ENCODE measurements at regions not wholly inside any gene's neighbourhood (a gene's known extent, or its start where the extent isn't known, plus 50 kb on each side); places are given as distances from the start of the nearest gene placed in this dataset.

DNA sequence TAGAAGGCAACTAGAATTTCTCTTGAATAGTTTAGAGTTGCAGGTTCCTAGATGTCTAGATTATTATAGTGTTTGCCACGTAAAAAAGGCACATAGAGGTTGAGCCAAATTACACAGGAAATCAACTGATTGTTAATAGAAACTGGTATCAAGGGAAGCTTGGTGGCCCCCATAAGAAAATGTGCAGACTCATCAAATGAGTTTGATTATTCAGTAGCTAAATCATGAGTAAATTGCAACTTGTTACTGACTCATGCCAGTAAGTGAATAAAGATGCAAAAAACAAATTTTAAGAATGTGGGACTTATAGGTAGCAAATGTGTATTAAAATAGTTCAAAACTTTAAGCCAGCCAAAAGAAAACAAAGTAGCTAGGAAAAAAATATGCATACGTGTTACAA is 1078.9 kb upstream of the CDH9 start:
- ATAC-seq (ENCODE audit: low FRiP score) (no peak), DNase-seq (ENCODE audit: low spot score) (no peak)
- no peak for TF ChIP-seq CTCF (IDR thresholded peaks at IDR 0.05)

DNA sequence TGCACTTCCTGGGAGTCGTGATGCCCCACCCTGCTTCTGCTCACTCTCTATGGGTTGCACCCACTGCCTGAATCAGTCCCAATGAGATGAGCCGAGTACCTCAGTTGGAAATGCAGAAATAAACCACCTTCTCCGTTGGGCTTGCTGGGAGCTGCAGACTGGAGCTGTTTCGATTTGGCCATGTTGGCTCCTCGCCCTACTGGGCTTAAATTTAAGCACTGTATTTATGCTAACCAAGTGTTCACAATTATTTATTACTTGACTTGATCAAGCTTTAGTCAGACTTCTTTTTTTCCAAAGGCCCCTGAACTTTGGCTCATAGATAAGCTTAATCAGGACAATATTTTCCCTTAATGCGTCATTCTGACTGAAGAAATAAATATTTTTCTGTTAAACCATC is 1072.4 kb upstream of the CDH9 start:
- DNase-seq (ENCODE audit: low spot score) = no peak
- no peak for TF ChIP-seq CTCF (IDR thresholded peaks at IDR 0.05)
- no peak for ATAC-seq (ENCODE audit: low FRiP score)

DNA sequence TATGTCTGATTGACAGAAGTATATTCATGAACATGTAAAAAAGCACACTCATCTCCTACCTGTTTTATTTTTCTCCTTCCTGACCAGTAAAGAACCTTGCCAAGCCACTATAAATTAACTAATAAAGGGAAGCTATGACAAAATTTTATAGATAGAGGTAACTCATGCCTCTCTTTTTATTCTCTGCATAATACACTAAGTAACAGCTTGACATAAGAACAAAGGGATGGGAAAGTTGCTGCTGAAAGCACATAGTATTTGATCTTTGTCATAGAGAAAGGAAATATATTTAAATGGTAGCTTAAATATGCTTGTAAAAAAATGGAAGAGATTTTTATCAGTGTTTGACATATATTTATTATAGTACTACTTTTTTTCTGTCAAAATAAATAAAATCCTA is 1065.7 kb upstream of the CDH9 start:
- ATAC-seq (ENCODE audit: low FRiP score) = no peak
- no peak for DNase-seq (ENCODE audit: low spot score)
- no peak for TF ChIP-seq CTCF (IDR thresholded peaks at IDR 0.05)

GRCh38 chr5:28084069-28084468 is 1045.7 kb upstream of the CDH9 start:
- no peak for TF ChIP-seq CTCF (IDR thresholded peaks at IDR 0.05)
- DNase-seq (ENCODE audit: low spot score) (no peak), ATAC-seq (ENCODE audit: low FRiP score) (no peak)

DNA sequence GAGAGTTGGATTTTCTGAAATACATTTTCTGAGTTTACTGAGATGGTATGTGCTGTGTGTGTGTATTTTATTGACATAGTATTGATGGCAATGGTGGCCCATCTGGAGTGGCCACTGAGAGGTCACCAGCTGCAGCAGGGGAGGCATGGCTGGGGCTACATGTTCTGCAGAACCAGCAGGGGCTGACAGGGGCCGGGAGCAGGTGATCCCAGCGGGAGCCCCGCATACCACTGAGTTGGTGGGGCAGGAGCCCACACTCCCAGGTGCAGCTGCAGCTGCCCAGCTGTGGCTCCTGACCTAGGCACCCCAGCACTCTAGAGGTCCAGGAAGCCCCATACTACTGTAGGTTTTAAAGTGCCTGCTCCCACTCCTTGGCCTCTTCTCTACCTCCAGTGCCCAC is 1044.2 kb upstream of the CDH9 start:
- no peak for ATAC-seq (ENCODE audit: low FRiP score)
- no peak for DNase-seq (ENCODE audit: low spot score)
- no peak for TF ChIP-seq CTCF (IDR thresholded peaks at IDR 0.05)

DNA sequence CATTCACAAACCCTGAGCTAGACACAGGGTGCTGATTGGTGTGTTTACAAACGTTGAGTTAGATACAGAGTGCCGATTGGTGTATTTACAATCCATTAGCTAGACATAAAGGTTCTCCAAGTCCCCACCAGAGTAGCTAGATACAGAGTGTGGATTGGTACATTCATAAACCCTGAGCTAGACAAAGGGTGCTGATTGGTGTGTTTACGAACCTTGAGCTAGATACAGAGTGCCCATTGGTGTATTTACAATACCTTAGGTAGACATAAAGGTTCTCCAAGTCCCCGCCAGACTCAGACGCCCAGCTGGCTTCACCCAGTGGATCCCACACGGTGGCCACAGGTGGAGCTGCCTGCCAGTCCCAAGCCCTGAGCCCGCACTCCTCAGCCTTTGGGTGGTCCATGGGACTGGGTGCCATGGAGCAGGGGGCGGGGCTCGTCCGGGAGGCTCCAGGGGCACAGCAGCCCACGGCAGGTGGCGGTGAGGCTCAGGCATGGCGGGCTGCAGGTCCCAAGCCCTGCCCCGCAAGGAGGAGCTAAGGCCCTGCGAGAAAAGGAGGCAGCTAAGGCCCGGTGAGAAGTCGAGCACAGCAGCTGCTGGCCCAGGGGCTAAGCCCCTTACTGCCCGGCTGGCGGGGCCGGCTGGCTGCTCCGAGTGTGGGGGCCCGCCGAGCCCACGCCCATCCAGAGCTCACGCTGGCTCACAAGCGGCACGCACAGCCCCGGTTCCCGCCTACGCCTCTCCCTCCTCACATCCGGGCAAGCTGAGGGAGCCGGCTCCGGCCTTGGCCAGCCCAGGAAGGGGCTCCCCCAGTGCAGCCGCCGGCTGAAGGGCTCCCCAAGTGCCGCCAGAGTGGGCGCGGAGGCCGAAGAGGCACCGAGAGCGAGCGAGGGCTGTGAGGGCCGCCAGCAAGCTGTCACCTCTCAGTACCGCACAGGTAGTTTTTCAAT is 1039.2 kb upstream of the CDH9 start:
- ATAC-seq (ENCODE audit: low FRiP score) (no peak), DNase-seq (ENCODE audit: low spot score) (no peak)
- no peak for TF ChIP-seq CTCF (IDR thresholded peaks at IDR 0.05)

- no peak for TF ChIP-seq CTCF (IDR thresholded peaks at IDR 0.05)
- no peak for DNase-seq (ENCODE audit: low spot score)
- no peak for ATAC-seq (ENCODE audit: low FRiP score)
Measured at GRCh38 chr5:28066856-28067255, 1028.5 kb upstream of the CDH9 start.
